Activated CD8-positive, alpha-beta memory T cell treated with anti-CD3 and anti-CD28 coated beads for 36 hours (primary cell): ENCODE measurements at regions not wholly inside any gene's neighbourhood (a gene's known extent, or its start where the extent isn't known, plus 50 kb on each side); places are given as distances from the start of the nearest gene placed in this dataset.

Experiments
- CTCF ChIA-PET: fragments of 350-600 bp; sonication (Branson Sonifier 250); formaldehyde crosslinking; loops from one replicate; lab custom pipeline; 2021; ENCODE audit warnings: antibody characterized with exemption; lab: Charles Lee
- POLR2A ChIA-PET: fragments of 350-600 bp; sonication (Branson Sonifier 250); formaldehyde crosslinking; loops from one replicate; lab custom pipeline; 2021; ENCODE audit warnings: antibody characterized with exemption; lab: Charles Lee

DNA sequence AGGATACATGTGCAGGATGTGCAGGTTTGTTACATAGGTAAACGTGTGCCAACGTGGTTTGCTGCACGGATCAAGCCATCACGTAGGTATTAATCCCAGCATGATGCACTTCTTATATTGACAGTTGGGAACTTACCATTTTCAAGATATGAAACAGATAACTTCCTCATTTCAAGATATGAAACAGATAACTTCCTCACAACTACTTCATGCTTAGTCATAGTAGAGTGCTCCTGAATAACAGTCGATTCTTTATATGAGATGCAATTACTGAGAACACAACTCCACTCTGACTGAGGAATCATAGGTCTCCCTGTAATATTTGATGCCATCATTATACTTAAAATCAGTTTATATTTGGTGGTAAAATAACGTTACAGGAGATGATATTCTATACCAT is 1124.3 kb downstream of the AMY1C start:
- ChIA-PET CTCF (no interaction called here), POLR2A (no interaction called here)

DNA sequence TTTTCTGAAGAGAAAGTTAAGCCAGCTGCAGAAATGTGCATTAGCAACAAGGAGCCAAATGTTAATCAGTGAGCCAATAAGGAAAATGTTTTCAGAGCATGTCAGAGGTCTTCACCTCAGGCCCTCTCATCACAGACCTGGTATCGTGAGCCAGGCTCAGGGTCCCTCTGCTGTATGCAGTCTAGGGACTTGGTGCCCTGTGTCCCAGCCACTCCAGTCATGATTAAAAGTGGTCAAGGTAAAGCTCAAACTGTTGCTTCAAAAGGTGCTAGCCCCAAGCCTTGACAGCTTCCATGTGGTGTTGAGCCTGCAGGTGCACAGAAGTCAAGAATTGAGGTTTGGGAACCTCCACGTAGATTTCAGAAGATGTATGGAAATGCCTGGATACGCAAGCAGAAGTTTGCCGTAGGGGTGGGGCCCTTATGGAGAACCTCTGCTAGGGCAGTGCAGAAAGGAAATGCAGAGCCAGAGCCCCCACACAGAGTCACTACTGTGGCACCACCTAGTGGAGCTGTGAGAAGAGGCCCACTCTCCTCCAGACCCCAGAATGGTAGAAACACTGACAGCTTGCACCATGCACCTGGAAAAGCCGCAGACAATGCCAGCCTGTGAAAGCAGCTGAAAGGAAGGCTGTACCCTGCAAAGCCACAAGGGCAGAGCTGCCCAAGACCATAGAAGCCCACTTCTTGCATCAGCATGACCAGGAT is 1128.7 kb downstream of the AMY1C start:
- POLR2A ChIA-PET = no interaction called here
- CTCF ChIA-PET = no interaction called here

DNA sequence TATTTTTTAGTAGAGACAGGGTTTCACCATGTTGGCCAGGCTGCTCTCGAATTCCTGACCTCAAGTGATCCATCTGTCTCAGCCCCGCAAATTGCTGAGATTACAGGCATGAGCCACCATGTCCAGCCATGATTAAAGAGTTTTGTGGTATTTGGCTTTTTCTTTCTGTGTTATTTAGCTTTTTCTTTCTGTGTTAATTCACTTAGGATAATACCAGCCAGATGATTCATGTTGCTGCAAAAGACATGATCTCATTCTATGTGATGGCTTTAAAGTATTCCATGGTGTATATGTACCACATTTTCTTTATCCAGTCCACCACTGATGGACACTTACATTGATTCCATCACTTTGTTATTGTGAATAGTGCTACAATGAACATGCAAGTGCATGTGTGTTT is 1135.2 kb downstream of the AMY1C start:
- ChIA-PET CTCF (no interaction called here), POLR2A (no interaction called here)

DNA sequence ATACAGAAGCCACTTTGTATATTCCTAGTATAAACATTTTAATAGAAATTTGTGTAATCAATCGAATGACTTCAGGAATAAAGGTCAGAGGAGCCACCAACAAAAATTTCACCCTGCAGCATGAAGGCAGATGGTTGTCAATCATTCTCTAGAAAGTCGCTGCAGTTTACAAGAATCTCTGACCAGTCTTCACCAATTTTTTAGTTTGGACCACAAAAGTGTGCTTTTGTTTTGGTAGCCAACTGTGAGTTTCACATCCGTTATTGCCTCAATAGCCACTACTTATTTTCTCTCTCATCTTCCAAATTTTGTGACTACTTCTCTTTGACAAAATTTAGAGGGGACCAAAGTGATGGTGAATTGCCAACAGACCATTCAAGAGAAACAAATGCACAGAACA is 1155.6 kb downstream of the AMY1C start:
- CTCF ChIA-PET = no interaction called here
- POLR2A ChIA-PET = no interaction called here

GRCh38 chr1:104906141-104906540 is 1156.4 kb downstream of the AMY1C start:
- POLR2A ChIA-PET = no interaction called here

GRCh38 chr1:104919188-104919587 is 1169.5 kb downstream of the AMY1C start:
- CTCF ChIA-PET = no interaction called here

More at GRCh38 chr1:104906141-104906540, 1156.4 kb downstream of the AMY1C start:
- CTCF ChIA-PET = no interaction called here

DNA sequence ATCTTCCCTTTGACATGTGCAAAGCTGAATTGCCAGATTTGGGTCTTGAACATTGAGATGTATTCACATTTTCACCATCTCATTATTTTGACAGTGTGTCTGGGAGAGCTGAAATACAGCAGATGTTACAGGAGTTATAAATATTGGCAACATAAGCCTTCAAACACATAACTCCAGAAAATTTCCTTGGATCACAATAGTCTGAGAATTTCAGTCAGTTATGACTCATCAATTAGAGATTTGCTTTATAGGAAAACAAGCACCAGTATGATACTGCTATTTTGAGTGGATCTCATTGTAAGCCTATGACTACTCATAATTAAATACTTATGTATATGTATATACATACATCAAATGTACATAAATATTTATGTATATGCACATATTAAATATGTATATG is 1171.8 kb downstream of the AMY1C start:
- ChIA-PET CTCF (no interaction called here), POLR2A (no interaction called here)

More at GRCh38 chr1:104919188-104919587, 1169.5 kb downstream of the AMY1C start:
- POLR2A ChIA-PET = no interaction called here

GRCh38 chr1:104923075-104923474 is 1173.4 kb downstream of the AMY1C start:
- ChIA-PET CTCF (no interaction called here), POLR2A (no interaction called here)

DNA sequence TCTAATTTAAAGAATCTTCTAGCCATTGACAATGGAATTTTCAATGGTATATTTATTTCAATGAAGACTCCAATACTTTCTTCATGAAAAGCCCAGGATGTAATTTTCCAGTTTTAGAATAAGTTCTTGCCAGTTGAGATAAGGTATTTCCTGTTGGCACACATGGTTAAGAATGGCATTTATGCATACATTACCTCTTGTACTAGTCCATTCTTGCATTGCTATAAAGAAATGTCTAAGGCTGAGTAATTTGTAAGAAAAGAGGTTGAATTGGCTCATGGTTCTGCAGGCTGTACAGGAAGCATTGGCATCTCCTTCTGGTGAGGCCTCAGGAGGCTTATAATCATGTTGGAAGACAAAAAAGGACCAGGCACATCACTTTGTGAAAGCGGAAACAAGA is 1179.6 kb downstream of the AMY1C start:
- ChIA-PET POLR2A (no interaction called here), CTCF (no interaction called here)

GRCh38 chr1:104932030-104932915 is 1182.6 kb downstream of the AMY1C start:
- ChIA-PET CTCF (no interaction called here), POLR2A (no interaction called here)

DNA sequence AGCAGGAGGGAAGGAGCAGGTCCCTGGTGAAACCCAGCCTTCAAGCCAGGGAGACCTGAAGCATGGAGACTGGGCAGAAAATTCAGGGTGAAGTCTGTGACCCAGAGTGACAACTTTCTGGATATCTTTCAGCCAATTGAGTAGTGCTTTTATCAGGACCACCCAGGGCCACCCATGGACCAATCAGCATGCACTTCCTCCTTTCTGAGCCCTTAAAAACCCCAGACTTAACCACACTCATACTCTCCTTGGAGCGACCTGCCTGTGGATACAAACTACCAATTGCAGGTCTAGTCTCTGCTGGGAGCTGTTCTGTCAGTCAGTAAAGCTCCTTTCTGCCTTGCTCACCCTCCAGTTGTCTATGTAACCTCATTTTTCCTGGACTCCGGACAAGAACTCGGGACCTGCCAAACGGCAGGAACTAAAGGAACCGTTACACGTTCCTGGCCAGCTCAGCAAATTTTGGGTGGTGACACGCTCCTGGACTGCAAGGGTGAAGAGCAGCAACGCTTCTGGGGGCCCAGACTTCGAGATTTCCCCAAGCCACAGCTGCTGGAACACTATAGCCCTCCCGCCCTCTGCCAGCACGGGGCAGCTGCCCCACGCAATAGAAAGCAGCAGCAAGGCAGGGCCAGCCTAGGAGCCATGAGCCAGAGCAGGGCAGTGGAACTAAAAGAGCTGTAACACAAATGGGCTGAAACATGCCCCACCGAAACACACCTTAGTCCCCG is 1183.4 kb downstream of the AMY1C start:
- ChIA-PET POLR2A (no interaction called here), CTCF (no interaction called here)

DNA sequence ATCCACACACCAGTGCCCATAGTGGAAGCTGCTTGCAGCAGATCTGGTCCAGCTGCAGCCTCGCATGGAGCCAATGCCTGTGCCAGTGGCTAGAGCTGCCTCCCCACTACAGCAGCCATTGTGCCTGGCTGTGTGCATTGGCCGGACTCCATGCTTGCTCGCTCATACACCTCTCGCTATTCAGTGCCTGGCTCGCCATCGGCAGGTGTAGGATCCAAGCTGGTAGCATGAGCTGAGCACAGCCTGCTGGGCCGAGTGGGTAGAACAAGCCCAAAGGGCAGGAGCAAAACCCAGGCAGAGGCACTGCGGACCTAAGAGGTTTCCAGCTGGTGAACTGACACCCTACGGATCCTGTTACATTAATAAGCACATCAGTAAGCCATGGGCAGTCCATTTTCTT is 1184.1 kb downstream of the AMY1C start:
- ChIA-PET CTCF (no interaction called here), POLR2A (no interaction called here)

DNA sequence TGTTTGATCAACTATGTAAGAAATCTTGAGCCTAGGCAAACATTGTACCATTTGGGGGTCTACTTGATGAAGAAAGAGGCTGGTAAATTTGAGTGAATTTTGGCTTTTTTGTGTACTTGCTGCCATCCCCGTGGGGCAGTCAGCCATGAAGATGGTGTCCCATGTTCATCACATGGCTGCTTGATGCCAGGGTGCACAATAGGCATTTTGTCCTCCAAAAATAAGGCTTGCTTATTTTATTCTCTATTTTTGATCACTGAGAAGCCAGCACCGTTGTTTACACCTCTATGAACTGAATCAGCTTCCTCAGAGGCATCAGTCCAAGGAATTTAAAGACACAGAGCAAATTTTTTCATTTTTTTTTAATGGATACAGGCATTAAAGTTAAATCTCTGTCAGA is 1195.7 kb downstream of the AMY1C start:
- CTCF ChIA-PET = no interaction called here
- POLR2A ChIA-PET = no interaction called here

DNA sequence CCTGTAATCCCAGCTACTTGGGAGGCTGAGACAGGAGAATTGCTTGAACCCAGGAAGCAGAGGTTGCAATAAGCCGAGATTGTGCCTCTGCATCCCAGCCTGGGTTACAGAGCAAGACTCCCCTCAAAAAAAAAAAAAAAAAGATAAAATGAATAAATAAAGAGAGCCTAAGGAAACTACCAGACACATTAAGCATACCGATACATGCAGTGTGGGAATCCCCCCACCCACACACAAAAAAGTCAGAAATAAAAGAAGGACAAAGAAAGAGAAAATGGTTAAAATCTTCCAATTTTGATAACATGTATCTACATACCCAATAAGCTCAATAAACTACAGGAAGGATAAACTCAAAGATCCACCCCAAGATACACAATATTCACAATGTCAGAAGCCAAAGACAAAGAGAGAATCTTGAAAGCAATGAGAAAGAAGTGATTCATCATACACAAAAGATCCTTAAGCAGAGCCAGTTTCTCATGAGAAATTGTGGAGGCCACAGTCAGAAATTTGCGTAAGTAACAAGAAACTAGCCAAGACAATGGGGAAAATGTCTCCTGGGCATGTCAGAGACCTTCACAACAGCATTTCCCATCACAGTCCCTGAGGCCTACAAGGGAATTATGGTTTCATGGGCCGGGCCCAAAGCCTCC is 1197.0 kb downstream of the AMY1C start:
- ChIA-PET POLR2A (no interaction called here), CTCF (no interaction called here)

- CTCF ChIA-PET = no interaction called here
- POLR2A ChIA-PET = no interaction called here
Observed at GRCh38 chr1:104953555-104953954, 1203.9 kb downstream of the AMY1C start.

DNA sequence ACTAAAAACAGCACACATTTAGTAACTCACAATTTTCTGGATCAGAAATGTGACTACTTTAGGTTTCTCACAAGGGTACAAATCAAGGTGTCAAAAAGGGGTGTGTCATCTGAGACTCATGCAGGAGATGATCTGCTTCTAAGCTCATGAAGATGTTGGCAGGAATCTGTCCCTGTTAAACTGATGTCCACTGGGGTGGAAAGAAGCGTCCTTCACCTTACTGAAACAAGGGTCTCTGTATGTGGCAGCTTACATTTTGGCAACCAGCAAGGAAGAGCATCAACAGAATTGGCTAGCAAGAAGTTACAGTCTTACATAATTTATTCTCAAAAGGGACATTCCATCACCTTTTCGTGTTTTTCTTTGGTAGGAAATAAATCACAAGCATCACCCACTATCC is 1223.8 kb downstream of the AMY1C start:
- POLR2A ChIA-PET = no interaction called here
- CTCF ChIA-PET = no interaction called here

- POLR2A ChIA-PET = no interaction called here
Observed at GRCh38 chr1:104979651-104980050, 1230.0 kb downstream of the AMY1C start.

GRCh38 chr1:104987210-104987609 is 1237.5 kb downstream of the AMY1C start:
- POLR2A ChIA-PET = no interaction called here
- CTCF ChIA-PET = no interaction called here

More at GRCh38 chr1:104979651-104980050, 1230.0 kb downstream of the AMY1C start:
- CTCF ChIA-PET = no interaction called here

- POLR2A ChIA-PET = no interaction called here
- CTCF ChIA-PET = no interaction called here
Observed at GRCh38 chr1:104989012-104989411, 1239.3 kb downstream of the AMY1C start.

DNA sequence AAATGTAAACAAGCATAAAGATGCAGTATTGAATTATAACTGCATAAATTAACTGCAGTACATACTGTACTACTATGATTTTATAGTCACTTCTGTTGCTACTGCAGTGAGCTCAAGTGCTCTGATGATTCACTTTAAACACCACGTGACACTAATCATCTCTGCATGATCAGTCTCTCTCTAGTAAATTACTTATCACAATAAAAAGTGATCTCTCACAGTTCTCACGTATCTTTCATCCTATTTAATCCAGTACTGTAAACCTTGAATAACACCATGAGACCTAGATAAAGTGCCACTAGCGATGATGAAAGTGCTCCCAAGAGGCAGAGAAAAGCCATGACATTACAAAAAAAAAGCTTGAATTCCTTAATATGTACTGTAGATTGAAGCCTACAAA is 1242.0 kb downstream of the AMY1C start:
- ChIA-PET CTCF (no interaction called here), POLR2A (no interaction called here)
